Endothelial cell of umbilical vein (primary cell): ENCODE measurements at regions not wholly inside any gene's neighbourhood (a gene's known extent, or its start where the extent isn't known, plus 50 kb on each side); places are given as distances from the start of the nearest gene placed in this dataset.

Experiments used
- EZH2 ChIP-seq: IDR thresholded peaks from 2 replicates; pipeline ENCODE4 v1.6.1; 2012; ENCODE audit warnings: borderline replicate concordance, low read depth, mild to moderate bottlenecking, moderate library complexity, low read length, inconsistent platforms; ENCODE audit not compliant: severe bottlenecking
- POLR2AphosphoS5 ChIP-seq: IDR thresholded peaks from 2 replicates; pipeline ENCODE4 v1.6.1; 2012; ENCODE audit warnings: low read depth, mild to moderate bottlenecking, control low read depth, low read length, moderate library complexity; ENCODE audit not compliant: insufficient read depth
- TF ChIP-seq, protein P1 (sequence below), 2 donors: IDR thresholded peaks; 1 replicate in 1 of 2; 2 replicates in 1 of 2; pipeline ENCODE4 v1.5.1; 2011; ENCODE audit warnings: low read length in 2 of 2, mild to moderate bottlenecking in 2 of 2, moderate library complexity in 2 of 2, control low read depth in 1 of 2, inconsistent platforms in 1 of 2, low read depth in 1 of 2; ENCODE audit not compliant: insufficient read depth in 1 of 2; ENCODE audit errors: extremely low read depth in 1 of 2
- TF ChIP-seq, protein P2 (sequence below): IDR thresholded peaks from 2 replicates; pipeline ENCODE4 v1.6.1; 2011; ENCODE audit not compliant: insufficient read depth, insufficient read length

- no peak for TF ChIP-seq POLR2AphosphoS5
- TF ChIP-seq, protein P1, sequence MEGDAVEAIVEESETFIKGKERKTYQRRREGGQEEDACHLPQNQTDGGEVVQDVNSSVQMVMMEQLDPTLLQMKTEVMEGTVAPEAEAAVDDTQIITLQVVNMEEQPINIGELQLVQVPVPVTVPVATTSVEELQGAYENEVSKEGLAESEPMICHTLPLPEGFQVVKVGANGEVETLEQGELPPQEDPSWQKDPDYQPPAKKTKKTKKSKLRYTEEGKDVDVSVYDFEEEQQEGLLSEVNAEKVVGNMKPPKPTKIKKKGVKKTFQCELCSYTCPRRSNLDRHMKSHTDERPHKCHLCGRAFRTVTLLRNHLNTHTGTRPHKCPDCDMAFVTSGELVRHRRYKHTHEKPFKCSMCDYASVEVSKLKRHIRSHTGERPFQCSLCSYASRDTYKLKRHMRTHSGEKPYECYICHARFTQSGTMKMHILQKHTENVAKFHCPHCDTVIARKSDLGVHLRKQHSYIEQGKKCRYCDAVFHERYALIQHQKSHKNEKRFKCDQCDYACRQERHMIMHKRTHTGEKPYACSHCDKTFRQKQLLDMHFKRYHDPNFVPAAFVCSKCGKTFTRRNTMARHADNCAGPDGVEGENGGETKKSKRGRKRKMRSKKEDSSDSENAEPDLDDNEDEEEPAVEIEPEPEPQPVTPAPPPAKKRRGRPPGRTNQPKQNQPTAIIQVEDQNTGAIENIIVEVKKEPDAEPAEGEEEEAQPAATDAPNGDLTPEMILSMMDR (IDR thresholded peaks at IDR 0.05; ENCODE audit: extremely low read depth in 1 of 2, insufficient read depth in 1 of 2, low read depth in 1 of 2, low read length in 2 of 2) = no peak
- no peak for TF ChIP-seq EZH2
- TF ChIP-seq, protein P2, sequence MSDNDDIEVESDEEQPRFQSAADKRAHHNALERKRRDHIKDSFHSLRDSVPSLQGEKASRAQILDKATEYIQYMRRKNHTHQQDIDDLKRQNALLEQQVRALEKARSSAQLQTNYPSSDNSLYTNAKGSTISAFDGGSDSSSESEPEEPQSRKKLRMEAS = no peak
Measured at GRCh38 chr6:137369136-137369535, 125.1 kb downstream of the OLIG3 start.
